CD4-positive, alpha-beta T cell (primary cell): ENCODE measurements at regions not wholly inside any gene's neighbourhood (a gene's known extent, or its start where the extent isn't known, plus 50 kb on each side); places are given as distances from the start of the nearest gene placed in this dataset.
"Not testable (repeated sequence)": the region's sequence is repeated elsewhere in the genome, so short reads cannot be mapped to it uniquely, and the experiment has no call there.

ENCODE experiments used
- ATAC-seq: fragments of 200-7000 bp; cut with Tn5 transposase; one replicate; pipeline ENCODE4 v1.10.0; 2022; ENCODE audit warnings: mild to moderate bottlenecking; ENCODE audit not compliant: poor library complexity
- CTCF ChIA-PET: fragments of 350-600 bp; sonication (Branson Sonifier 250); formaldehyde crosslinking; loops from one replicate; lab custom pipeline; 2021; ENCODE audit warnings: antibody characterized with exemption, inconsistent platforms; lab: Charles Lee
- POLR2A ChIA-PET: fragments of 350-600 bp; sonication (Branson Sonifier 250); formaldehyde crosslinking; loops from one replicate; lab custom pipeline; 2021; ENCODE audit warnings: antibody characterized with exemption, inconsistent platforms; lab: Charles Lee
- DNase-seq, 14 experiments: peaks; one replicate each; pipeline ENCODE4 v3.0.0-alpha.2; 2013 to 2020; ENCODE audit warnings: mixed read lengths in 2 of 14
- H3K27ac ChIP-seq, 2 donors: one replicate each; pipeline versions ENCODE4 v1.5.1 to v1.7.0; 2013; ENCODE audit warnings: low read length in 2 of 2, low read depth in 1 of 2, mild to moderate bottlenecking in 1 of 2
- H3K27me3 ChIP-seq, 2 experiments: 1 replicate in 1 of 2; 2 replicates in 1 of 2; pipeline versions ENCODE4 v1.6.1 to v1.7.0; 2013; ENCODE audit warnings: low read length in 2 of 2, control low read depth in 1 of 2, mild to moderate bottlenecking in 1 of 2, moderate library complexity in 1 of 2; ENCODE audit not compliant: insufficient read depth in 2 of 2, control insufficient read depth in 1 of 2
- H3K36me3 ChIP-seq: one replicate; pipeline ENCODE4 v1.6.1; 2013; ENCODE audit warnings: low read length, control low read depth; ENCODE audit not compliant: insufficient read depth
- H3K4me1 ChIP-seq: one replicate; pipeline ENCODE4 v1.6.1; 2013; ENCODE audit warnings: low read length, control low read depth; ENCODE audit not compliant: insufficient read depth
- H3K4me3 ChIP-seq: one replicate; pipeline ENCODE4 v1.5.1; 2013; ENCODE audit warnings: mild to moderate bottlenecking, low read length, moderate library complexity
- H3K9me3 ChIP-seq, 2 experiments: 1 replicate in 1 of 2; 2 replicates in 1 of 2; pipeline versions ENCODE4 v1.6.1 to v1.7.0; 2013; ENCODE audit warnings: low read length in 2 of 2, mild to moderate bottlenecking in 2 of 2, control low read depth in 1 of 2, moderate library complexity in 1 of 2; ENCODE audit not compliant: control insufficient read depth in 1 of 2, insufficient read depth in 1 of 2
- H3K27ac Mint-ChIP-seq: one replicate; pipeline ENCODE4 v1.8.0; 2020; ENCODE audit warnings: mixed read lengths
- H3K27me3 Mint-ChIP-seq: one replicate; pipeline ENCODE4 v1.8.0; 2021; ENCODE audit warnings: mixed read lengths
- H3K36me3 Mint-ChIP-seq: one replicate; pipeline ENCODE4 v1.8.0; 2021; ENCODE audit warnings: low read depth, mixed read lengths
- H3K4me1 Mint-ChIP-seq: one replicate; pipeline ENCODE4 v1.8.0; 2021; ENCODE audit warnings: low read depth, mixed read lengths
- H3K4me3 Mint-ChIP-seq: one replicate; pipeline ENCODE4 v1.8.0; 2020; ENCODE audit warnings: mild to moderate bottlenecking, mixed read lengths
- H3K9me3 Mint-ChIP-seq: one replicate; pipeline ENCODE4 v1.8.0; 2020; ENCODE audit warnings: mixed read lengths
- intact Hi-C, 2 experiments: fragments of 100-400 bp; cut with DNase I in 1 of 2; cut with micrococcal nuclease in 1 of 2; formaldehyde crosslinking; loops; one replicate each; pipeline versions ENCODE4 v1.15.1 to v1.9.0; 2023 to 2025; cut with DNase I, micrococcal nuclease

GRCh38 chr15:101938555-101938954 is 126.6 kb downstream of the OR4F15 start:
- H3K9me3 Mint-ChIP-seq, DNase-seq, H3K4me3 ChIP-seq, H3K4me3 Mint-ChIP-seq, H3K27me3 Mint-ChIP-seq, H3K27me3 ChIP-seq, H3K9me3 ChIP-seq, H3K4me1 ChIP-seq, CTCF ChIA-PET, ATAC-seq, H3K27ac ChIP-seq, H3K4me1 Mint-ChIP-seq, intact Hi-C loops, POLR2A ChIA-PET, H3K36me3 Mint-ChIP-seq, H3K27ac Mint-ChIP-seq, H3K36me3 ChIP-seq: not testable (repeated sequence)

DNA sequence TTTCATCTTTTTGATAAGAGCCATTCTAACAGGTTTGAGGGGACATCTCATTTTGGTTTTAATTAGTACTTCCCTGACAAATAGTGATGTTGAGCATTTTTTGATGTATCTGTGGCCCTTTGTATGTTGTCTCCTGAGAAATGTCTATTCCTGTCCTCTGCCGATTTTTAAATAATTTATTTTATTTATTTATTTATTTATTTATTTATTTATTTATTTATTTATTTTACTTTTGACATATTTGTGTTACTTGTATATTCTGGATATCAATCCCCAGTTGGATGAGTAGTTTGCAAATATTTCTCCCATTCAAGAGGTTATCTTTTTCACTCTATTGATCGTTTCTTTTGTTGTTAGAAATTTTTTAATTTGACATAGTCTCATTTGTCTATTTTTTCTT is 133.9 kb downstream of the OR4F15 start:
- H3K27me3 Mint-ChIP-seq, intact Hi-C loops, POLR2A ChIA-PET, H3K4me3 Mint-ChIP-seq, ATAC-seq, H3K9me3 Mint-ChIP-seq, H3K27me3 ChIP-seq, H3K36me3 ChIP-seq, H3K27ac Mint-ChIP-seq, DNase-seq, H3K36me3 Mint-ChIP-seq, H3K4me1 ChIP-seq, H3K4me1 Mint-ChIP-seq, H3K9me3 ChIP-seq, H3K27ac ChIP-seq, CTCF ChIA-PET, H3K4me3 ChIP-seq: not testable (repeated sequence)

- CTCF ChIA-PET, H3K9me3 Mint-ChIP-seq: not testable (repeated sequence)
Observed at GRCh38 chr15:101948491-101949010, 136.5 kb downstream of the OR4F15 start.

DNA sequence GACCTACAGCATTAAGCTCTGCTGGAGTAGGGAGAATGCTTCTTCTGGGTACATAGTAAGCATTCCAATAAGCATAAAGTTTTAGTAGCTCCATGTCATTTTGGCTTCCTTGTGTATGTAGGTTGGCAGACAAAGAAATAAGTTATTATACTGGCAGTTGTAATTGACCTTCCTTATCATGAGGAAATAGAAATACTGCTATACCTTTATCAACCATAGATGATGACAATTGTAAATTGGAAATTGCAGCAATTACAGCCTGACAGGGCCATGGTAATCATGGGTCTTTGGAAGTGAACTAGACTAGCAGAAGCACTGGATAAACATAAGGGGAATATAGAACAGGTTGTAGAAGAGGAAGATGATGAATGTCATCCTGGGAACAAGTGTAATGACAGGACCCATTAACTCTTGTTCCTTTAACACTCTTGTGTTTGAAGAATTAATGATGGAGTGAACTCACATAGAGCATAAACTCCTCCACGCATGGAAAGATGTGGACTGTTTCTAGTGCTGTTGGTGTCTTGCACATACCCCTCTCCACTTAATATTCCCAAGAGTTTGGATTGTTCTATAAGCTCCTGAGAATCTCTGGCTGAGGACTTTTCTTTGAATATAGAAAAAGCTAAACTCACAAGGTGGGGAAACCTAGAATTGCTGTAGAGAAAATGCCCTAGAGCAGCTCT is 137.5 kb downstream of the OR4F15 start:
- H3K4me1 Mint-ChIP-seq, intact Hi-C loops: not testable (repeated sequence)

More at GRCh38 chr15:101948491-101949010, 136.5 kb downstream of the OR4F15 start:
- H3K27ac ChIP-seq, H3K36me3 ChIP-seq, intact Hi-C loops, H3K4me3 ChIP-seq, H3K27ac Mint-ChIP-seq, ATAC-seq, H3K4me1 Mint-ChIP-seq, H3K27me3 ChIP-seq, H3K9me3 ChIP-seq, H3K4me3 Mint-ChIP-seq, POLR2A ChIA-PET, DNase-seq, H3K27me3 Mint-ChIP-seq, H3K4me1 ChIP-seq, H3K36me3 Mint-ChIP-seq: not testable (repeated sequence)

DNA sequence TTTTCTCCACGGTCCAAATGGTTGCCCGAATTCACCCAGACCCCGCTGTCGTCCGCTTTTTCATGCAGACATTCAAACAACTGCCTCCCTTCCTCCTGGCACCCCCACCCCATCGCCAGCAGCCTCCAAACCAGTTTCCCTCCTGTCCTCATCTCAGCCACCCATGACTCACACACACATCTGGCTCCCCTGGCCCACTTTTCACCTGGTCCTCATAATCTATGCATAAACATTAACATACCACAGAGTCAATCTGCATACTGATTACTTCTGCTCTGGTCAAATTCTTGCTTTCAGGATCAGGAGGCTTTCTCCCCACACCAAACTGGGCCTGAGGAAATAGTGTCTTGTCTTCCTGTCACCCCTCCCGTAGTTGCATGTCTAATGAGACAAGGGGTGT is 142.0 kb downstream of the OR4F15 start:
- H3K27me3 Mint-ChIP-seq, H3K4me1 Mint-ChIP-seq, ATAC-seq, CTCF ChIA-PET, H3K27me3 ChIP-seq, H3K4me1 ChIP-seq, H3K4me3 ChIP-seq, POLR2A ChIA-PET, H3K36me3 ChIP-seq, H3K27ac Mint-ChIP-seq, H3K27ac ChIP-seq, H3K9me3 ChIP-seq, H3K4me3 Mint-ChIP-seq, H3K9me3 Mint-ChIP-seq, intact Hi-C loops, DNase-seq, H3K36me3 Mint-ChIP-seq: not testable (repeated sequence)

More for the DNA sequence above, 137.5 kb downstream of the OR4F15 start:
- H3K27ac ChIP-seq, POLR2A ChIA-PET, ATAC-seq, H3K36me3 ChIP-seq, CTCF ChIA-PET, H3K27me3 Mint-ChIP-seq, H3K4me3 ChIP-seq, H3K4me3 Mint-ChIP-seq, H3K36me3 Mint-ChIP-seq, H3K9me3 Mint-ChIP-seq, H3K9me3 ChIP-seq, H3K27me3 ChIP-seq, H3K27ac Mint-ChIP-seq, DNase-seq, H3K4me1 ChIP-seq: not testable (repeated sequence)

- H3K9me3 Mint-ChIP-seq, H3K4me1 Mint-ChIP-seq, ATAC-seq, H3K36me3 ChIP-seq, H3K27ac Mint-ChIP-seq, H3K4me3 Mint-ChIP-seq, H3K4me1 ChIP-seq, H3K27ac ChIP-seq, H3K9me3 ChIP-seq, DNase-seq, H3K4me3 ChIP-seq, H3K27me3 Mint-ChIP-seq, CTCF ChIA-PET, H3K36me3 Mint-ChIP-seq, H3K27me3 ChIP-seq, POLR2A ChIA-PET, intact Hi-C loops: not testable (repeated sequence)
Observed at GRCh38 chr15:101955840-101956239, 143.8 kb downstream of the OR4F15 start.

DNA sequence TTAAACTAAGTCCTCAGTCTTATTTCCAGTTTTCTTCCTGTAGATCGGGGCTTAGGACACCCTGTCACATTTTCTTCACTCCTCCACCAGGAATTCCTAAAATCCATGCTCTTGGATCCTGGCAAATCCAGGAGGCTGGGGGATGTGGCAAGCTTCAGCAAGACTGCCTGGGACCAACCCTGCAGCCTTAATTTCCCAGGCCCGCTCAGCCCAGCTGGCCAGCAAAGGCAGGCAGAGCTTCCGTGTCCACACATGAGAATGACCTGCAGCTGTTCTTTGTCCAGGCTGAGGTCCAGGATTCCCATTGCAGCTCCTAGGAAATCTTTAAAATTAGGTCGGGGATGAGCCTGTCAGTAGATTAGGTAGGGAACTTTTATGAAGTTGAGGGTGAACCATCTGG is 146.7 kb downstream of the OR4F15 start:
- H3K4me1 Mint-ChIP-seq, ATAC-seq, H3K27ac Mint-ChIP-seq, H3K4me3 Mint-ChIP-seq, H3K27me3 Mint-ChIP-seq, H3K9me3 ChIP-seq, H3K36me3 Mint-ChIP-seq, POLR2A ChIA-PET, H3K4me1 ChIP-seq, H3K27me3 ChIP-seq, H3K36me3 ChIP-seq, H3K27ac ChIP-seq, intact Hi-C loops, H3K9me3 Mint-ChIP-seq, H3K4me3 ChIP-seq, CTCF ChIA-PET: not testable (repeated sequence)
- DNase-seq: peak in 1 of 14 experiments; percentile 5
